Spleen (tissue), 7 donors: ENCODE measurements at regions not wholly inside any gene's neighbourhood (a gene's known extent, or its start where the extent isn't known, plus 50 kb on each side); places are given as distances from the start of the nearest gene placed in this dataset.

Experiments
- POLR2A ChIP-seq, 3 donors: fragments of 450-650 bp; IDR thresholded peaks; one replicate each; pipeline ENCODE4 v1.5.1; 2017; ENCODE audit warnings: antibody characterized with exemption in 3 of 3, mild to moderate bottlenecking in 1 of 3
- POLR2AphosphoS5 ChIP-seq, 3 donors: sonication (generic); formaldehyde crosslinking; IDR thresholded peaks; one replicate each; pipeline ENCODE4 v1.5.1; 2017; ENCODE audit warnings: antibody characterized with exemption in 3 of 3
- TF ChIP-seq, protein P1 (sequence below), 11 experiments: fragments of 200-600 bp in 7 of 11; fragments of 450-650 bp in 4 of 11; sonication (generic) in 4 of 11; IDR thresholded peaks in 8 of 11; conservative IDR thresholded peaks in 3 of 11; 1 replicate in 7 of 11; 2 replicates in 4 of 11; pipeline versions ENCODE4 v1.4.0 to v1.8.0; 2016 to 2021; ENCODE audit warnings: antibody characterized with exemption in 11 of 11, inconsistent platforms in 4 of 11, mild to moderate bottlenecking in 1 of 11
- donor health status: DM: no; HTN: no; CAD: no; lungs with moderate emphysema.
- donor health status: DM: no; HTN: no; CAD: no.
- donor health status: DM: no; HTN: no; CAD: no.

DNA sequence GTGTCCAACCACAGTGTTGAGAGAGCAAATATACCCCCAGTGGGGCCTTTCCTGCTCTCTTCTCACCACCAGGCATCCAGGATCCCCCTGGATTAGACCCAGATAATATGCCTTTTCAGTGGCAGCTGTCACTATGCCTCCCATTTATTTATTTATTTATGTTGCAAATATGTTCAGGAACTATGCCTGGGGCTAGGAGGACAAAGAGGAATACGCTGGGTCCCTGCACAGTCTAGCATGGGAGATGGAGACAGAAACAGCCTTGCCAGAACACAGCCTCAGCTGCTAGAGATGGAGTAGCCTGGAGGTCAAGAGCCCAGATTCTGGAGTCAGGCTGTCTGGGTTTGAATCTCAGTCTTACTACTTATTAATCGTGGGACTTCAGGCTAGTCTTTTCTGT, 74.6 kb upstream of the LRFN2 start:
- TF ChIP-seq, protein P1, sequence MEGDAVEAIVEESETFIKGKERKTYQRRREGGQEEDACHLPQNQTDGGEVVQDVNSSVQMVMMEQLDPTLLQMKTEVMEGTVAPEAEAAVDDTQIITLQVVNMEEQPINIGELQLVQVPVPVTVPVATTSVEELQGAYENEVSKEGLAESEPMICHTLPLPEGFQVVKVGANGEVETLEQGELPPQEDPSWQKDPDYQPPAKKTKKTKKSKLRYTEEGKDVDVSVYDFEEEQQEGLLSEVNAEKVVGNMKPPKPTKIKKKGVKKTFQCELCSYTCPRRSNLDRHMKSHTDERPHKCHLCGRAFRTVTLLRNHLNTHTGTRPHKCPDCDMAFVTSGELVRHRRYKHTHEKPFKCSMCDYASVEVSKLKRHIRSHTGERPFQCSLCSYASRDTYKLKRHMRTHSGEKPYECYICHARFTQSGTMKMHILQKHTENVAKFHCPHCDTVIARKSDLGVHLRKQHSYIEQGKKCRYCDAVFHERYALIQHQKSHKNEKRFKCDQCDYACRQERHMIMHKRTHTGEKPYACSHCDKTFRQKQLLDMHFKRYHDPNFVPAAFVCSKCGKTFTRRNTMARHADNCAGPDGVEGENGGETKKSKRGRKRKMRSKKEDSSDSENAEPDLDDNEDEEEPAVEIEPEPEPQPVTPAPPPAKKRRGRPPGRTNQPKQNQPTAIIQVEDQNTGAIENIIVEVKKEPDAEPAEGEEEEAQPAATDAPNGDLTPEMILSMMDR (IDR thresholded peaks at IDR 0.05 in 8 of 11, conservative IDR thresholded peaks at IDR 0.05 in 3 of 11): no peak
- TF ChIP-seq POLR2A (IDR thresholded peaks at IDR 0.05): no peak
- no peak for TF ChIP-seq POLR2AphosphoS5 (IDR thresholded peaks at IDR 0.05)
